ENCODE measurements at regions not wholly inside any gene's neighbourhood (a gene's known extent, or its start where the extent isn't known, plus 50 kb on each side); places are given as distances from the start of the nearest gene placed in this dataset.

DNA sequence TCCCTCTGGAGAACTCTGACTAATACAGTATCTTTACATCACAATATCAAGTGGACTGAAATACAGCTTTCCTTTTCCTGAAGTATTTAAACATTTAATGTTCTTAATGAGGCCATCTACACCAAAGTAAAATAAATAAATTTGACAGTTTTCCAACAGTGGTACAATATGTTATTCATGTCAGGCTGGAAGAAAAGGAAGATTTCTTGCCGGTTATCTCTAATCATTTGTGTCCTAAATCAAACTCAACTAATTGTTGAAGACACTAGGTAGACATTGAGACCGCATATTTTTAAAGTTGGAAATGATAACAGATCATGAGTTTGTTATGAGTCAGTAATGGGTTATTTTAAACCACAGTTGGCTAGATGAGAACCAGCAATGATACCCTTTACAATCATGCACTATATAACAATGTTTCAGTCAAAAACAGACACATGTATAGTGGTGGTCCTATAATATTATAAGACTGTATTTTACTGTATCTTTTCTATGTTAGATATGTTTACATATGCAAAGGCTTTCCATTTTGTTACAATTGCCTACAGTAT, 241.6 kb downstream of the LMBRD1 start:
- TF ChIP-seq, protein P1, sequence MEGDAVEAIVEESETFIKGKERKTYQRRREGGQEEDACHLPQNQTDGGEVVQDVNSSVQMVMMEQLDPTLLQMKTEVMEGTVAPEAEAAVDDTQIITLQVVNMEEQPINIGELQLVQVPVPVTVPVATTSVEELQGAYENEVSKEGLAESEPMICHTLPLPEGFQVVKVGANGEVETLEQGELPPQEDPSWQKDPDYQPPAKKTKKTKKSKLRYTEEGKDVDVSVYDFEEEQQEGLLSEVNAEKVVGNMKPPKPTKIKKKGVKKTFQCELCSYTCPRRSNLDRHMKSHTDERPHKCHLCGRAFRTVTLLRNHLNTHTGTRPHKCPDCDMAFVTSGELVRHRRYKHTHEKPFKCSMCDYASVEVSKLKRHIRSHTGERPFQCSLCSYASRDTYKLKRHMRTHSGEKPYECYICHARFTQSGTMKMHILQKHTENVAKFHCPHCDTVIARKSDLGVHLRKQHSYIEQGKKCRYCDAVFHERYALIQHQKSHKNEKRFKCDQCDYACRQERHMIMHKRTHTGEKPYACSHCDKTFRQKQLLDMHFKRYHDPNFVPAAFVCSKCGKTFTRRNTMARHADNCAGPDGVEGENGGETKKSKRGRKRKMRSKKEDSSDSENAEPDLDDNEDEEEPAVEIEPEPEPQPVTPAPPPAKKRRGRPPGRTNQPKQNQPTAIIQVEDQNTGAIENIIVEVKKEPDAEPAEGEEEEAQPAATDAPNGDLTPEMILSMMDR (conservative IDR thresholded peaks at IDR 0.05): no peak
- TF ChIP-seq ZFX (IDR thresholded peaks at IDR 0.05): no peak
